Stimulated activated CD4-positive, alpha-beta T cell treated with anti-CD3 and anti-CD28 coated beads, Interleukin-2, amount 100 ng/mL, for 4 hours (primary cell): ENCODE measurements at regions not wholly inside any gene's neighbourhood (a gene's known extent, or its start where the extent isn't known, plus 50 kb on each side); places are given as distances from the start of the nearest gene placed in this dataset.
"Not testable (repeated sequence)": the region's sequence is repeated elsewhere in the genome, so short reads cannot be mapped to it uniquely, and the experiment has no call there.

Experiments used
- DNase-seq: peaks from one replicate; pipeline ENCODE4 v3.0.0-alpha.2; 2020; ENCODE audit warnings: low read depth

DNA sequence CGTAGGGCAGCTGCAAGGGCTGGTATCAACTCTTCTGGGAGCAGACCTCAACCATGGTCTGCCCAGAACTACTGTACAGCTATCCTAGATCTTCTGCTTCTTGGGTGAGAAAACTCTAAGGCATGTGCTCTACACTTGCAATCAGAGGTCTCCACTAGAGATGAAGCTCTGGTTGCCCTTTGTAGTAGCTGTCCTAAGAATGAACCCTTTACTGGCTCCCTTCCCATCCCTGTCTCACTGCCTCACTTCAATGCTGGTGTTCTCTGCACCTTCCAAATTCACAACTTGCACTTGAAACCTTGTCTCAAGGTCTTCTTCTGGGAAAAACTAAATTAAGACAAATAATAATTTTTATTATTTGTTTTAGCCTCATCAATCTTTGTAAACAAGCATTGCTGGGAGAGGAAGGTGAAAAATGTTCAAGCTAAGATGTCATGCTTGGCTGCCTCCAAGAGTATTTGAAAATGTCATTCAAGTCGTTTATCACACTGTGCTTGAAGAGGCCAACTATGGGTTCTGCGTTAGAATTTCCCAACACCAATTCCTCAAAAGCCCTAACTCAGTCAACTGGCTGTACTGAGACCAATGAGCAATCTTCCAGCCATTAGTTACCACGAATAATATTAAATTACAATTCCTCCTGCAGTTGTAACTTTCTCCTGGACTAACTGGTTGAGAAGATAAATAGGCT is 216.9 kb upstream of the ADRA1D start:
- no peak for DNase-seq

DNA sequence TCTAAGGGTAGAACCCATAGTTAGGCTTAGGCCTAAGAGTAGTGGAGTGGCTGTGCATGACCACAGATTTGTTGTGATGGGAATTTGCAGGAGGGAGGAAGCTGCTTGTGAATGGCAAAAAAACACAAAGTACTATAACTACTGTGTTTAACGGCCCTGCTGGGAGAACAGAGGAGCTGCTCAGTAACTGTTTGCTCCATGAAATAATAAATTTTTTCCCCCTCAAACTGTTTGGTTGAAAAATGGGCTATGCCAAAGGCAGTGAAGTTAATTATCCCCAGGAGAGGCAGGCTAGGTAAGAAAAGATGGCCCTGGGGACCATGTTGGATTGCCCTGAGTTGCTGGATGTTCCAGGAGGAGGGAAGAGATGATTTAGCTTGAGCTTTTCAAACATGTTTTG is 216.1 kb upstream of the ADRA1D start:
- DNase-seq: no peak

DNA sequence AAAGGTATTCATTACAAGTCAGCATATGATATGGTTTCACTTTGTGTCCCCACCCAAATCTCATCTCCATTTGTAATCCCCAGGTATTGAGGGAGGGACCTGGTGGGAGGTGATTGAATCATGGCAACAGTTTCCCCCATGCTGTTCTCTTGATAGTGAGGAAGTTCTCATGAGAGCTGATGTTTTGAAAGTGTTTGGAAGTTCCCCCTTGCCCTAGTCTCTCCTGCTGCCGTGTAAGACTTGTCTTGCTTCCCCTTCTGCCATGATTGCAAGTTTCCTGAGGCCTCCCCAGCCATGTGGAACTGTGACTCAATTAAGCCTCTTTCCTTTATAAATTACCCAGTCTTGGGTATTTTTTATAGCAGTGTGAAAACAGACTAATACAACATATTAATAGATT is 213.7 kb upstream of the ADRA1D start:
- not testable (repeated sequence) for DNase-seq

DNA sequence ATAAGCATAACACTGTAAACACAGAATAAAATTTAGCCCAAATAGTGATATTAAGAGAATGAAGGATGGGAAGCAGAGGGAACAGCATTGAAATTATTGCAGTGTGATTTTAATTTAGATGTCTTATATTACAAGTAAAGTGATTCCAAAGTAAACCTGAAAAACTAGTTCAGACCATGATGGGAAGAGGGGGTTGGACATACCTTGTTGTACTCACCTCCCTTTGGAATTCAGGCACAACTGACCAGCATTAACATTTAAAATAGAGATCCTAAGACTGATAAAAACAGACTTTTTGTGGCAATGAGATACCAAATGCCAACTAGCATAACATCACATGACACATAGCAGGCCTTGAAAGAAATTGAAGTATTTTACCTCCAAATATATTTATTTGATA is 210.0 kb upstream of the ADRA1D start:
- no peak for DNase-seq

DNA sequence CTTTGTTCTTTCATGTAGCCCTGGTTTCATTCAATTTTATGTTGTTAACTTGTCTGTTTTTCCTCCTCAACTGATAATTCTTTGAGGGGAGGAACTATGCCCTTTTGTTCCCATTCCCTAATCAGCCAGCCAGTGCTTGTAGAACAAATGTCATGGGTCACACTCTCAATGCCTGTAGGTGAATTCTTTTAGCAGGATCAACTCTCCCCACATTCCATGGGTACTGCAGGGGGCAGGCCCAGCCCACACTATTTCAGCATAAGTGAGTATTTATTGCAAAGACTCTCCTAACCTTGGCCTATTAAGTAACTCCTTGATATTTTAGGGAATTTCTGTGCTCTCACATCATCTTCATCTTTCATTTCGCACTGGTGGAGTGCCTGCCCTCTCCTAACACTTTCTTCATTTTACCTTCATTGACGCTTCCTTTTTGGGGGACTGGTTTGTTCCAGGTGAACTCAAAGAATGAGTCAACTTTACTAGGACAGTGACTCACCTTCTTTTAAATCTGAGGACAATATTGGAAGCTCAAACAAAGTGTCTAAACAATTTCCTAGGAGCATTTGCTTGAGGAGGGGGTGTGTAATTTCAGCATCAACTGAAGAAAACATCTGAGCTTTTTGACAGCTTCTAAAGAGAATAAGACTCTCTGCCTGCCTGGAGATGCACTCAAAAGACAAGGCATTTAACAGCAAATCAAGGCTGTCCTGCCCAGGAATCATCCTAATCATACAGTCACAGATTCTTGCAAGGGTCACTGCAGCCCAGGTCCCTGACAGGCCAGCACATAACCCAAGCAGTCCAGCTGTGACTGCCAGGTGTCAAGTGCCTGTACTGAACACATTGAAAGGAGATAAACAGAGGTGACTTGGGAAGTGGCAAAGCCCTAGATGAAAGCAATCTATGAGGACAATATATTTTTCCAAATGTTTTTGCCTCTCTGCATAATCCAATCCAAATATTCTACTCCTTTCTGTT is 208.8 kb upstream of the ADRA1D start:
- DNase-seq: no peak

DNA sequence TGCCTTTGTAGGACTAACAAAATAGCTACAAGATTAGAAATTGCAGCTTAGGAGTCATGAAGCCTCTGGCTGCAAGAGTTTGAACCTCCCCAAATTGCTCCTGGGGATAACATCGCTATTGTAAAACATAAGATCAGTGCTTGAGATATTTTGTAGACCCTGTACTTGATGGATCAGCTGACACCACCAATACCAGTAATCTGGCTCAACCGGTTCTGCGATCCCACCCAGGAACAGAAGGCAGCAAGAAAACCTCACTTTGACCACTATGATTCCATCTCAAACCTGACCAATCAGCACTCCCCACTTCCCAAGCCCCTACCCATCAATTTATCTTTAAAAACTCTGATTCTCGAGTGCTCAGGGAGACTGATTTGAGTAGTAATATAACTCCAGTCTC is 206.9 kb upstream of the ADRA1D start:
- no peak for DNase-seq

DNA sequence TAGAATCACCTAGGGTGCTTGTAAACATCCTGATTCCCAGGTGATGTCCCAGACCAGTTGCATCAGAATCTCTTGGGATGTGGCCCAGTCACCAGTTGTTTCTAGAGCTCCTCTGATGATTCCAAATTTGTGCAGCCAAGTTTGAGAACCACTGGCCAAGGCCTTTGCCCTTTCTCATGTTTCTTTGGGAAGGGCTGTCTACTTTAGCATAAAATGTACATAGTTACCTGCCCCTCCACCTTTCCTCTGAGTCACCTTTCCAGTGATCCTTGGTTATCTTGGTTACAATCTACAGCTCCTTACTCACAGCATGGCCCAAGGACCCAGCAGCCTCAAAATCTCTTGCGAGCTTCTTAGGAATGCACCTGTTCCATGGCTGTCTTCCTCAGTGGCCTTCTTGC is 206.2 kb upstream of the ADRA1D start:
- DNase-seq: no peak

DNA sequence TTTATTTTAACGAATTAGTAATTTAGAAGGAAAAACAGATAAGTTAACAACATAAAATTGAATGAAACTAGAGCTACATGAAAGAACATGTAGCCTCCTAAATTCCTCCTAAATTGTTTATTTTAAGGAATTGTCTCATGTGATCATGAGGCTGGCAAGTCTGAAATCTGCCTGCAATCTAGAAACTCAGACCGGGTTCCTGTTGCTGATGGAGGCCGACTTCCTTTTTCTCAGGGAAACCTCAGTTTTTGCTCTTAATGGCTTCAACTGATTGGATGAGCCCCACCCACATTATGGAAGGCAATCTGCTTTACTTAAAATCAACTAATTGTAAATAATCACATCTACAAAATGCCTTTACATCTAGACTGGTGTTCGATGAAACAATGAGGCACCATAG is 205.0 kb upstream of the ADRA1D start:
- no peak for DNase-seq

DNA sequence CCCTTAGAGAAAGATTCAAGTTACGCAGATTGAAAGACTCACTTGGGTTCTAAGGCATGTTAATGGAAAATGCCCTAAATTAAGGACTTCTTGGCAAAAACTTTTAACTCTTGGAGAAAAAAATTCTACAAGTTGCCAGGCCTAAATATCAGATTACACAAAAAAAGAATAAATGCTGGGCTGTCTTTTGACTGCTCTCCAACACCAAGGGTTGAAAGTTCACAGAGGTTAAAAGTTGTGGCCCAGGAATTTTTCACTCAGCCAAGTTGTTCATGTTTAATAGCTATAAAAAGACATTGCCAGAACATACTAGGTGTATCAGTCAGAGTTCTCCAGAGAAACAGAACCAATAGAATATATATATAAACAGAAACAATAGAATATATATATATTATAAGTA is 204.3 kb upstream of the ADRA1D start:
- DNase-seq: no peak

DNA sequence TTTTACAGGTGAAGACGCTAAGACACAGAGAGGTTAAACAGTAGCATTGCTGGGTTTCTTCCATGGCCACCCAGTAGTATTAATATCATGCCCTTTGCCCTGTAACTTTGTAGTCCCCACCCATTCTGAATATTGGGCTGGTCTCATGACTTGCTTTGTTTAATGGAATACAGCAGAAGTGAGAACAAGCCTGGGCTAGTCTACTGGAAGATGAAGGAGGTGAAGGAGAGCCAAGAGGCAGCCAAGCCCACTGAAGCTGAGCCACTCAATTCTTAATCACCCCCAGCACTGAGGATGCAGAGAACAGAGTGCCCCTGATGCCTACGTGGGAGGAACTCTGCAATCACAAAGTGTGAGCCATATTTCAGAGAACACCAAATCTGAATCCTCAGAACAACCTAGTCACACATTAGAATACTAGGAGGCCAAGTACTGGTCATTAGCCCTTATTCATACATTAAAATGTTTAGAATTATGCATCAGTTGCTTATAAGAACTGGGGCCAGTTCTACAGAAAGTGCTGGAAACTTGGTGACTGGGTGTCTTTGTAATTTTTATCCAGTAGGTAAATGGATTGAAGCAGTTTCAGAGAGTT is 202.5 kb upstream of the ADRA1D start:
- no peak for DNase-seq

DNA sequence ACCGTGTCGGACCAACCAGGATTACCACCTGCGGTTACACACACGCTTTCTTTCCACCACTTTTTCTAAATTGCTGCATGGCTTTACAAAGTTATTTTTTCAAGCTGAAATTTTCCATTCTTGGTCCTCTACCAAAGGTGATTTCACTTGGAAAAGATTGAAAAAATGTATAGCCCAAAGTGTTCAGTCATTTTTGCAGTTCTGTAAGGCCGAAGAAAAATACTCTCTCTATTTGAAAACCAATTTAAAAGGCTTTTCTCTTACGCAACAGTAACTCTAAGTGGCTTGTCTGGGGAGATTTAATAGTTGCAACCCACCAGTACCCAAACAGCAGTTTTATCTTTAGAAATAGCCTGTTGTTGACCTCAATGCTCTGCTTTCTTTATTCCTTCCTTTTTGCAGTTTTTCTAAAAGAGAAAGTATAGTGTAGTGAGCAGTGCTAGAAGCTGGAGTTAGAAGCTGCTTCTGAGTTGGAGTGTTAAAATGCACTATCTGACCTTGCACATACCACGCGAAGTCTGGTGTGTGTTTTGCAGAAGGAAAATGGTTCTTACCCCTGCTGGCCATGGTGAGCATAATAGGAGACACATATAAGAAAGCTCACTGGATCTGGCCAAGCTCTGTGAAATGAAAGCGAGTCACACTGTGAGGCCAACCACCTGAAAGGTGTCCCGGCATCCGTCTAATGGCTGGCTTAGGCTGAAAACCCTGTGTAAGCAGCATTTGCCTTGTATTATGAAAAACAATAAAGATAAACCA is 201.0 kb upstream of the ADRA1D start:
- no peak for DNase-seq

DNA sequence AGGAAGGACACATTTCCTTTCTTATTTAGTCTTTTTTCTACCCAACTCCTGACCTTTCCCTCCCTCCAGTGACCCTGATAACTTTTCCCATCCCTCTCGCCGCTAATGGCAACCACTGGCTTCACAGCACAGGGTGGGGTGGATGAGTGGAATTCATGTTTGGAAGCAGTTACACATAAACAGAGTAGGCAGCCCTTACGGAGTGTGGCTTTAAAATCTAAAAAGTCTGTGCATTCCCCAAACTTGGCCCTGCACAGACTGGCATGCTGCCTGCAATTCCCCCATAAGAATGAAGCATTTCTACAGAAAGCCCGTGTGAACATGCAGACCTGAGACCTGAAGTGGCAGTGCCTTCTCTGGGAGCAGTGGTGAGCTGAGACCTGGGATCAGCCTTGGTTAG is 196.7 kb upstream of the ADRA1D start:
- DNase-seq: no peak

DNA sequence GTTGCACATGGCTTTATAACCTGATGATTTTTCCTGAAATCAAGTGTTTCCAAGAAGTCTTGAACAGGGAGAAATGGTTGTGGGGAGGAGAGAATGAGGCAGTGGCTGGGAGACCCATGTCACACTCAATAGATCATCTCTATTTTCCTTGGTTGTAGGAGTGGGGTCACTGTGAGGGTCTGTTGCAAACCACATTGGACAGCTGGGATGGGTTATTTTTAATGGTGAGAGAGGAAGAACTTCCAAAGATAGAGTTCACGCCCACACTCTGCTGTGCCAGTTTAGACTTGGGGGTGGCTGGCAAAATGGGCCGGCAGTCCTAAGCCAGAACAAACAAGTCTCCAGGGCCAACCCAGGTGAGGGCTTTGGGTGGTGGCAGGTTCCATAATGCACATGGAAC is 196.2 kb upstream of the ADRA1D start:
- DNase-seq: no peak

DNA sequence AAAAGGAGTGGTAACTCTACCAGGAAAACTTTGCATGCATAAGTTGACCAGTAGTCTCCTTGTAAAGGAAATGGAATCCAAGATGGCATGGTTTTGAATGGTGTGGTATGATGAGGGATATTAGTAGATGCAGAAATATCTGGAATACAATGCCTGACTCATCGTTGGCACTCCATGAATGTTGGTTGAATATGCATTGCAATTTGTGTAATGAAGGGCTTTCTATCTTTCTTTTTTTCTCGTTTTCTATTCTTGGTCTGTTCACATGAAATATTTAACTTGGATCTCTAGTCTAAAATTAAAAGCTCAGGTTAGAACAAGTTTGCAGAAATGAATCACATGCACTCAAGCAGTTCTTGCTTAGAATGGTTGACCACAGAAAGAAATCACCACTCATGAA is 195.3 kb upstream of the ADRA1D start:
- no peak for DNase-seq

DNA sequence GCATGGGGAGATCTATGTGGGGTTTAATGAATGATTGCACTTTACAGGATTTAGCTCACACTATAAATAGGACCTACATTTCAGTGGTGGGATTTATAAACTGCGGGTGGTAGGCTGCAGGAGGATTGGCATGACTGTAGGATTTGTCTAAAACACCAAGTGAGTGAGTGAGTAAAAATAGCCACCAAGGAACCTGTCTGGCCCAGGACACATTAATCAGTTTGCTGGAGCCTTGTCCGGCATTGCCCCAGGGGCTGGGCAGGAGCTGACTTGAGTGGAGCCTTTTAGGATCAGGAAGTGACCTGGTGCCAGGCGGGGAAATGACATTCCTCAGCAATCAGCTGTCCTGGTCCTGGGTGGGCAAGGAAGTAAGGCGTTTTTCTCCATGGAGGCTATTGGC is 193.9 kb upstream of the ADRA1D start:
- DNase-seq: no peak

DNA sequence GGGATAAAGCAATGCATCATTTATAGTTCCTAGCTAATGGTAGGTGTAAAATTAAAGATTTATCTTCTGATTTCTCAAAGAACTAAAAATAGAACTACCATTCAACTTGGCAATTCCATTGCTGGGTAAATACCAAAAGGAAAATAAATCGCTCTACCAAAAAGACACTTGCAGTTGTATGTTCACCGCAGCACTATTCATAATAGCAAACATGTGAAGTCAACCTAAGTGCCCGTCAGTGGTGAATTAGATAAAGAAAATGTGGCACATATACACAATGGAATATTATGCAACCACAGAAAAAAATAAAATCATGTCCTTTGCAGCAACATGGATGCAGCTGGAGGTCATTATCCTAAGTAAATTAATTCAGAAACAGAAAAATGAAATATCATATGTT is 192.8 kb upstream of the ADRA1D start:
- no peak for DNase-seq

DNA sequence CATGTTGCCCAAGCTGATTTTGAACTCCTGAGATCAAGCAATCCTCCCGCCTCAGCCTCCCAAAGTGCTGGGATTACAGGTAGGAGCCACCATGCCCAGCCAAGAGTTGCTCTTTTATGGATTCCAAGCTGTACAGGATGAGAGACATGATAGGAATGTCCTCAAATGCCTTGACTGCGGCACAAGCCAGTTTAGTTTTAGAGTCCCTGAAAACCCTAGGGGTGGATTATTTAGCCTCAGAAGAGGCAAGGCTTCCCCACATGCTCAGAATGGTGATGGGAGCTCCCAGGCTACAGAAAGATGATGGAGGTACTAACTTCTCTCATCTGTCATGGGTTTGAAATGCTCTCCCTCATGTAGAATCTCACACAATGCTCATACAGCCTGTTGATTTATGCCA is 192.1 kb upstream of the ADRA1D start:
- no peak for DNase-seq

DNA sequence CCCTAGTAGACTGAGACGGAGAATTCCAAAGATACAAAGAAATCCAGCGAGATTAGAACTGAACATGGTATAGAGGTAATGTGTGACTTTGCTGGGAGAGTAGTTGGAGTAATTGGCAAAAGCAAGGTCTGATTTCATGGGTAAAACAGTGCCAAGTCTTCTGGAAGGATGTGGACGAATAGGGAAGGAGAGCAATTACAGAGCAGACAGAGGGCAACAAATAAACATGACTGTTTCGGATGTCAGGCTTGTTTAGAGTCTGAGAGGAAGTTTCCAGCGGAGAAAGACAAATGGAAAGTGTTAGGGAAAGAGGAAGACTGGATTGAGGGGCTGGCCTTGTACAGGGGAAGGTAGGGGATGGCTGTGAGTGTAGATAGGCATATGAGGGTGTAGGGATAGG is 190.4 kb upstream of the ADRA1D start:
- DNase-seq: no peak

DNA sequence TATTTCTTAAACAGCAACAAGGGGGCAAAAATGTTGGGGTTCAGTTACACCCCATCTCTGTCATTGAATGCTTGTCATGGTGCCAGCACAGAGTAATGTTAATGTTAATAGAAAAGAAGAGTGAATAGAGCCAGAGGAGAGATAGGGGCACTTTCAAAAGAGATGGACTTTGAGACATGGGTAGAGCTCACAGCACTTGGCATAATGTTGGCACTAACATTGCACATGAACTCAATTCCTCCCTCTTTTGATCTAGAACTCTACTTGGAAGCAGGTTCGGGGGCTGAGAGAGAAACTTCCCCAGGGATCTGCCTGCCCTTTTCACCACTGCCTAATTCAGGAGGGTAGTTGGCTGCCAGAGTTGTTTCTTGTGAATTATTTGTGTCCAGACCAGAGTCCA is 188.0 kb upstream of the ADRA1D start:
- DNase-seq: no peak

DNA sequence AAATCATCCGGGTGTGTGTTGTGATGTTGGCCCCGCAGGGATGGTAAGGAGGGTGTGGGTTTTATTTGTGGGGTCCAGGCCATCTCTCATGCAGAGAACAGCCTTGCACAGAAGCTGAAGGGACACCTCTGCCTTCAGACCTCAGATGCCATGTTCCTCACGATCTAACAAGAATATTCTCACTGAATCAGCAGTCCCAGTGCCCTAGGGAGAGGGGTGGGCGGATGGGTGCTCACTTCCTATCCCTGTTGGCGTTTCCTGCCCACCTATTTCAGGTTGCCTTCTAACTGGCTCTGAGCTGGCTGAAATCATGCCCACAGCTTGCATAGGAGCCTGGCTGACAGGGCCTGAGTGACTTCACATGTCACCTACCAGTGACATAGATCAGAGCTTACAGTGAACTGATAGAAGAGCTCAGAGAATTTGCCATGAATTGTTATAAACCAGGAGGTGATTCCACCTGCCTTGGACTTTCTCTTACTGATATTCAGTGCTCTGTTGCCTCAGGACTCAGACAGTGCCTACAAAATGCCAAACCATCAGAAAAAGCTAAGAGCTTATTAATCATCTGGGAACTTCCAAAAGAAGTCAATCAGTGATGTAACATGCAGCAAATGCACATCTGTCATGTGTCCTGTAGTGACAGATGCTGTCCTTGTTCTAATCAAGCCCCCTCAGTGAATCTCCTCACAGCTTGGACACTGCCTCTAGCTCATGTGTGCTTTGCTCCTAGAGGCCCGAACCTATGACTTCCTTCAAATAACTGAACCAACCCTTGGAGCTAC is 186.8 kb upstream of the ADRA1D start:
- DNase-seq: no peak

DNA sequence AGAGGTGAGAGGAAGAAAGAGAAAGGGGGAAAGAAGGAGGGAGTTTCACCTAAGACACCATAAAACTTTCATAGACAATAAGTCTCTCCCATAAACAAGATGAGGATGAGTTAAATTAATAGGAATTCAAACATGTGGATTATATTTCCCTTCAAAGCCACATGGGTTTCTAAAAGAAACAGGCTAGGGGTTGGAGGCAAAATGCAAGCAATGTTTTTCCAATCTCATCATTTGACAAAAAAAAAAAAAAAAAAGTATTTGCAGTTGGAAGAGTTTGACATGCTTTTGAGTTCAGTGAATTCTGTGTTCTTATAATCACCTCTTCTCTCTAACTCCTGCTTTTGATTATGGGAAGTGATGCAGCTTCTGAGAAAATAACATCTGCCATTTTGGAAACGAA is 186.1 kb upstream of the ADRA1D start:
- DNase-seq: no peak

DNA sequence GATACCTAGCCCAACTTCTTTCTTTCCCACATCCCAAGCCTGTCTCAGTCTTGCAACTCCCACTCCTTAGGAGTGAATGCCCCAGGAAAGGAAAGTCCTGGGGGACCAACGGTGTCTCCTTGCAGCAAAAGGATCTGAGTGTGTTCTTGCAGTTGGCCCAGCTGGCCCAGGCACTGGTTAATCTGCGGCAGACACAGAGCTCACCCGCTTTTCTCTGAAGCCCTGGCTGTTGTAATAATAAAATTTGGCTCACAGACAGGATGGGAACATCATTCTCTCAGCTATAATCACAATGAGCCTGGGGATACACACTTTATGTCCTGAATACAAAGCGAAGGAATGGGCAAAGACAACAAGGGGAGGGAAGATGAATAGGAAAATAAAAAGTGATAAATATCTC is 185.6 kb upstream of the ADRA1D start:
- DNase-seq: no peak
